NCI-H1417 (cell line): ENCODE measurements at regions not wholly inside any gene's neighbourhood (a gene's known extent, or its start where the extent isn't known, plus 50 kb on each side); places are given as distances from the start of the nearest gene placed in this dataset.
"Not testable (repeated sequence)": the region's sequence is repeated elsewhere in the genome, so short reads cannot be mapped to it uniquely, and the experiment has no call there.

Experiments used
- DNase-seq, 3 experiments: peaks; one replicate each; lab custom pipeline; 2025; lab: John Stamatoyannopoulos, UW

DNA sequence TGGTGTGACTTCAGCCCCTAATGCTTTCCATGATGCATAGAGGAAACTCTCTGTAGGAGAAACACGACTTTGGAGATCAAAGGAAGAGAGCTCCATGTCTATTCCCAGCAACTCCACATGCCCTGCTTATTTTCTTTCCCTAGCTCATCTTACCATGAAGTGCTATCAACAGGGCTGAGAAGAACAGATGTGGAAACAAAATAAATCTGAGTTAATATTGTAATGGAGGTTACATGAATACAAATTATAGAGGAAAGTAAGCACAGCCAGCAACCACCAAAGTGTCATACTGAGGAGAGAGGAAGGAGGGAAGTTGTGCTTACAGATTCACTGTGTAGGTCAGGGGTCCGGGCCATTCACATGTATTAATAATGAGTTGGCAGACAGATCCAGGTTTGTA, 157.5 kb downstream of the RFPL4B start:
- no peak for DNase-seq

DNA sequence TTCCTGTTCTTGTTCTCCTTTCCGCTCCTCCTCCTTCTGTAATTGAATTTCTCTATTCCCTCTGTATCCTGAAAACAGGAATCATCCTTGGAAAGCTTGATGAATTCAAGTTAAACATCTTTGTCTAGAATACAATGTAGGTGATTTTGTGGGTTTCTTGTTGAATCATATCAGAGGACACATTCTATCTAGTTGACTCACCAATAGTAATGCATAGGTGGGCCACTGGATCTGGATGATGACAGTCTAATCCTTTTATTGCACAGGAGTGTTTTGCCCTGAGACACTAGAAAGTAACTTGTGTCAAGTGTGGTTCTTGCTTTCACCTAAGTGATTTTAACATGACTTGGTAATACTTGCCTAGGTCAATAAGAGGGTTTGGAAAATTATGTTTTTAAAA, 164.3 kb downstream of the RFPL4B start:
- no peak for DNase-seq

DNA sequence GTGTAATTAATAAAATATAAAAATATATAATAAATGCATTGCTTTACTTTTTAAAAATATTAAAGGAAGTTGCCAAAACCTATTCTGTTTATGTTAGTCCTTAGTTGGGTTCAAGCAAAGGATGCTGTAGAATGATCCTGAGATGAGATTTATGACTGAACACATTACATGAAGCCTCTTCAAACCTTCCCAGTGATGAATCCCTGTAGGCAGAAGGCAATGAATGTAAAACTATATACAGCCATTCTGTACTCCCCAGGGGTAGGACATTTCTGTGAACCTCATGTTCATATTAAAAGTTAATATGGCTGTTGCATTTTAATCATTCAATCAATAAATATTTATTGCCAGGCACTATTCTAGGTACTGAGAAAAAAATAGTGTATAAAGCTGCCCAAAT, 166.0 kb downstream of the RFPL4B start:
- DNase-seq = no peak

DNA sequence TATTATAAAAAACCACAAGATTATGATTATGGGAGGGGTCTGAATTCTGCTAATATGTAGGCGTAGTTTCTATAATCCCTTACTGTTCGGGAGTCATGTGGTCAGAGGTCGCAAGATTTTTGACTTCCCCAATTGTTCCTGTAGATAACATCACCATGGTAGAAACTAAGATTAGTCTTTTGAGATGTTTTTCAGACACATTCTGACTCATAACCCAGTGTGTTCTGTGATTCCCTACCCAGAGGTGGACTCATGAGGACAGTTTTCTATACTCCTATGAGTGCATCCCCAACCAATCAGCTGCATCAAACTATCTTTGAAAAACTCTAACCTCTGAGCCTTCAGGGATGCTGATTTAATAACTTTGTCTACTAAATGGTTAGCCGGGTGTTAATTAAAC, 175.5 kb downstream of the RFPL4B start:
- DNase-seq = no peak

DNA sequence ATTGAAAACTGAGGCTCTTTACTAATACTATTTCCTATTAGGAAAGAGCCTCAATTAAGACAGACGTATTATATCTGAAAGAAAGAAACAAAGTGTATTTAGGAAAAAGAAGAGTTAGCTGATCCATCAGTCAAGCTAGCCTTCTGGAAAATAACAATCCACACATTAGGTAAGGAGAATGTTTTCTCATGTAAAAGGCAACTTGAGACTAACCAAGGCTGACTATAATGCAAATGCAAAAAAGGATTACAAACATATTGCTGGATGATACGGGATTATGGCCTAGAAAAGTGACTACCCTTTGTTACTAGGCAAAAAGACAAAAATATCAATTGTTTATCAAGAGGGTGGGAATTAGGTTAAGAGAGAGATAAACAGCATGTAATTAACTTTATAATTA, 176.9 kb downstream of the RFPL4B start:
- DNase-seq = no peak

DNA sequence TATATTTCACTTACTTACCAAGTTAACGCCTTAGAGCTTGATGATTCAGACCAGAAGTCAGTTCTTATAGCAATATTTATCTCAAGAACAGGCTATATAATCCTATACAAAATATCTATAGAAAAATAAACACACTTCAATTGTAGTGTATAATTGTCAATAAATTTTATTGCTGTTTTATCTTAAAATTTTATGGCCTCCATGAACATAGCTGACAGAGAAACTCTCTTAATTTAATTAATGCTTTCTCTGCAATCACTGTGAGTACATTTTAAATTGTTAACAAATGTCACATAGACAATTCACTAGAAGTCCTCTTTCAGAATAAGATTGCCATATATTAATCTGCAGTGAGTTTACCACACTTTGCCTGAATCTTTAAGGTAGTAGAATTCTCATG, 178.6 kb downstream of the RFPL4B start:
- DNase-seq = peak in 1 of 3 experiments; percentile 7

DNA sequence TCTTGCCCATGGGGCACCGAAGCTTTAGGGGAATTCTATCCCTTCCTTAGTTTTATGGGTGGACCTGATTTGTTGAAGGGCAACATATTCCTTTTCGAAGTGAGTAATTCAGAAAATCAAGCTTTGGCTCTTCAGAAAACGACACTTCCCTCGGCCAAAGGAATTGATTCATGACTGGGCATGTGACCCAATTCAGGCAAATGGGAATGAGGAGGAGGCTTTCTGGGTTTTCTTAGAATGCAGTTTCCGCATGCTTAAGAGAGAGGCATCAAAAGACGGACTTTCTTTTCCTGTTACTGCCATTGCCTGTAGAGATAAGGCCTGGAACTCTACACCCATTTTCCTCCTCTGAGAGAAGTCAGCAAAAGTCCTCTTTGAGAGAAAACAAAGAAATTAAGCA, 179.5 kb downstream of the RFPL4B start:
- DNase-seq = no peak

DNA sequence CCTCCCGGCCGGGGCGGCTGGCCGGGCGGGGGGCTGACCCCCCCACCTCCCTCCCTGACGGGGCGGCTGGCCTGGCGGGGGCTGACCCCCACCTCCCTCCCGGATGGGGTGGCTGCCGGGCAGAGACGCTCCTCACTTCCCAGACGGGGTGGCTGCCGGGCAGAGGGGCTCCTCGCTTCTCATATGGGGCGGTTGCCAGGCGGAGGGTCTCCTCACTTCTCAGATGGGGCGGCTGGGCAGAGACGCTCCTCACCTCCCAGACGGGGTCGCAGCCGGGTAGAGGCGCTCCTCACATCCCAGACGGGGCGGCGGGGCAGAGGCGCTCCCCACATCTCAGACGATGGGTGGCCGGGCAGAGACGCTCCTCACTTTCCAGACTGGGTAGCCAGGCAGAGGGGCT, 181.2 kb downstream of the RFPL4B start:
- DNase-seq = not testable (repeated sequence)

DNA sequence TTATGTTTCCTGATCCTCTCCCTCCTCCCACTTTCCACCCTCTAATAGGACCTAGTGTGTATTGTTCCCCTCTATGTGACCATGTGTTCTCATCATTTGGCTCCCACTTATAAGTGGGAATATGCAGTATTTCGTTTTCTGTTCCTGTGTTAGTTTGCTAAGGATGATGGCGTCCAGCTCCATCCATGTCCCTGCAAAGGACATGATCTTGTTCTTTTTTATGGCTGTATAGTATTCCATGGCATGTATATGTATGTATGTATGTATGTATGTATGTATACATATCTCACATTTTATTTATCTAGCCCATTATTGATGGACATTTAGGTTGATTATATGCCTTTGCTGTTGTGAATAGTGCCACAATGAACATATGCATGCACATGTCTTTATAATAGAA, 188.7 kb downstream of the RFPL4B start:
- DNase-seq = no peak

DNA sequence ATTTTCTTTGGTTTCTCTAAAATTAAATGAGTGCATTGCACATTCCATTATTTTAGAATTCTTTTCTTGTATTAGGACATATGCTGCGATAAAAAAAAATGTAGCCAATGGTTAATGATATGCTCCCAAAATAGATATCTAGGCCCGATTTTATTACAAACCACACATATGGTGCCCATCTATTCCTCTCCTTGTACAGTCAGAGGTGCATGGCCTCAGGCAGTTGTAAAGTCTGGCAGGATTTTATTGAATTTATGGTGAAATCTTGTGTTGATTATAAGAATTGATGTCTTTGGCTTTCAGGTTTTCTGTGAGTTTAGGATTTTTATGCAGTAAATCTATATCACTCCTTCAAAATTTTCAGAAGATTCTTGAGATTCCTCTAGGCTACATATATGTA, 192.2 kb downstream of the RFPL4B start:
- no peak for DNase-seq

DNA sequence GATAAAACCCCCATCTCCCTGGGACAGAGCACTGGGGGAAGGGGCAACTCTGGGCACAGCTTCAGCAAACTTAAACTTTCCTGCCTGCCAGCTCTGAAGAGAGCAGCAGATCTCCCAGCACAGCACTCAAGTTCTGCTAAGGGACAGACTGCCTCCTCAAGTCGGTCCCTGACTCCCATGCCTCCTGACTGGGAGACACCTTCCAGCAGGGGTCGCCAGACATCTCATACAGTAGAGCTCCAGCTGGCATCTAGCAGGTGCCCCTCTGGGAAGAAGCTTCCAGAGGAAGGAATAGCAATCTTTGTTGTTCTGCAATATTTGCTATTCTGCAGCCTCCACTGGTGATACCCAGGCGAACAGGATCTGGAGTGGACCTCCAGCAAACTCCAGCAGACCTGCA, 194.7 kb downstream of the RFPL4B start:
- DNase-seq = not testable (repeated sequence)

DNA sequence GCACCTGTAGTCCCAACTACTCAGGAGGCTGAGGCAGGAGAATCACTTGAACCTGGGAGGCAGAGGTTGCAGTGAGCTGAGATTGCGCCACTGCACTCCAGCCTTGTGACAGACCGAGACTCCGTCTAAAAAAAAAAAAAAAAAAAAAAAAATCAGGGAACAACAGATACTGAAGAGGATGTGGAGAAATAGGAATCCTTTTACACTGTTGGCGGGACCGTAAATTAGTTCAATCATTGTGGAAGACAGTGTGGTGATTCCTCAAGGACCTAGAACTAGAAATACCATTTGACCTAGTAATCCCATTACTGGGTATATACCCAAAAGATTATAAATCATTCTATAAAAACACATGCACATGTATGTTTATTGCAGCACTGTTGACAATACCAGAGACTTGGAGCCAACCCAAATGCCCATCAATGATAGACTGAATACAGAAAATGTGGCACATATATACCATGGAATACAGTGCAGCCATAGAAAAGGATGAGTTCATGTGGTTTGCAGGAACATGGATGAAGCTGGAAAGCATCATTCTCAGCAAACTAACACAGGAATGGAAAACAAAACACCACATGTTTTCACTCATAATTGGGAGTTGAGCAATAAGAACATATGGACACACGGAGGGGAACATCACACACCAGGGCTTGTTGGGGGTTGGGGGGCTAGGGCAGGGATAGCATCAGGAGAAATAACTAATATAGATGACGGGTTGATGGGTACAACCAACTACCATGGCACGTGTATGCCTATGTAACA, 200.4 kb downstream of the RFPL4B start:
- DNase-seq = not testable (repeated sequence)

DNA sequence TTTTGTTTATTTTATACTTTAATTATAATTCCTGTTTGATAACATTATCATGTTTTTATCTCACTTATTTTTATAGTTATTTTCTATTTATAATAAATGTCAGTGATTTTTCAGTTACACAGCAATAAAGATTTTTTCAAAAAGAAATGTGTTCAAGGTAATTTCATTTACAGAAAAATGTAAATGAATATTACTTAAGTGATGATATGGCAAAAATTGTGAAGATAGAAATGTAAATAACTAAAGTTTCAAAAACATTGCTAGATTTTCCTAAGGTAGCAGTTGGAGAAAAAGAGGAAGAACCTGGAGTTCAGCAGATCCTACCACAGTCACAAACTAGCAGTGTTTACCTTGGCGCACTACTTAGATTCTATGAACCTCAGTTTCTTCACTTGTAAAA, 202.6 kb downstream of the RFPL4B start:
- DNase-seq = no peak

DNA sequence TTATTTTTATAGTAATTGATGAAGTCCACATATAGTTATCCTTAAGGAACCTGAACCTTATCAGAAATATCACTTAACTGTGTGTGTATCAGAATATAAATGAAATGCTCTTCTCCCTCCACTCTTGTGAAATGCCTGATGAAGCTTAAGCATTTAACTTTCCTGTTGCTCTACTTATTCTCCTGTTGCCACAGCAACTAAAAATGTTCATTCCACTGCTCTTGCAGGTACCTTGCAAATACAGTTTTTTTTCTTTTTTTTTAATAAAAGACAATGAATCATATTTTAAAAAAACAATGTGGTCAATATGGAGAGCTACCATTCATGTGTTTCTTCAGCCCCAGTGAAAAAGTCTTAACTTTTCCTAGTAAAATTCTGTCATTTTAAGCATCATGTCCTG, 210.3 kb downstream of the RFPL4B start:
- no peak for DNase-seq

DNA sequence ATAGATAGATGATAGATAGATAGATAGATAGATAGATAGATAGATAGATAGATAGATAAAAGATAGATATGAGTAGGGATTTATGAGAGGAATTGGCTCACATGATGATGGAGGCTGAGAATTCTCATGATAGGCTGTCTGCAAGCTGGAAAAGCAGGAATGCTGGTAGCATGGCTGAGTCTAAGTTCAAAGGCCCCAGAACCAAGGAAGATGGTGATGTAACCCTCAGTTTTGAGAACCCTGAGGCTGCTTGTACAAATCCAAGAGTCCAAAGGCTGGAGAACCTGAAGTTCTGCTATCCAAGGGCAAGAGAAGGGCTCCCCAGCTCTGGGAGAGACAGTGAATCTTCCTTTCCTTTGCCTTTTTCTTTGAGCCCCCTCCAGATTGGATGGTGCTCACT, 210.8 kb downstream of the RFPL4B start:
- DNase-seq = no peak

DNA sequence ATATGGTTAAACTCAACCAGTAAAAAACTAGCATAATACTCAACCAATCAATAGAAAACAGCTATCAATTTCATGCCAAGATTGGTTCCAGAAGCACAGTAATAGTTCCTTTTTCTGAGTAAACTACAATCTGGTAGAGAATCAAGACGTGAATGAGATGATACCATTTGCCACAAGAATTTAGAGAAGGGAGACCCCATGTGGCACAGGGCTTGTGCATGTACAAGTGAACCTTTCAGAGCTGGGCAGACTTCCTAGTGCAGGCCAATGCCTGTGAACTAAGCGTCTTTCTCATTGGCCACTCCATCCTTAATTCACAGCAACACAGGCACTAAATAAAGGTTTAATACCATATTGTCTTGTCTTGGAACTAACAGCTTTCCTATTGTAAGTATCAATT, 213.5 kb downstream of the RFPL4B start:
- DNase-seq = peak in 1 of 3 experiments; percentile 5

DNA sequence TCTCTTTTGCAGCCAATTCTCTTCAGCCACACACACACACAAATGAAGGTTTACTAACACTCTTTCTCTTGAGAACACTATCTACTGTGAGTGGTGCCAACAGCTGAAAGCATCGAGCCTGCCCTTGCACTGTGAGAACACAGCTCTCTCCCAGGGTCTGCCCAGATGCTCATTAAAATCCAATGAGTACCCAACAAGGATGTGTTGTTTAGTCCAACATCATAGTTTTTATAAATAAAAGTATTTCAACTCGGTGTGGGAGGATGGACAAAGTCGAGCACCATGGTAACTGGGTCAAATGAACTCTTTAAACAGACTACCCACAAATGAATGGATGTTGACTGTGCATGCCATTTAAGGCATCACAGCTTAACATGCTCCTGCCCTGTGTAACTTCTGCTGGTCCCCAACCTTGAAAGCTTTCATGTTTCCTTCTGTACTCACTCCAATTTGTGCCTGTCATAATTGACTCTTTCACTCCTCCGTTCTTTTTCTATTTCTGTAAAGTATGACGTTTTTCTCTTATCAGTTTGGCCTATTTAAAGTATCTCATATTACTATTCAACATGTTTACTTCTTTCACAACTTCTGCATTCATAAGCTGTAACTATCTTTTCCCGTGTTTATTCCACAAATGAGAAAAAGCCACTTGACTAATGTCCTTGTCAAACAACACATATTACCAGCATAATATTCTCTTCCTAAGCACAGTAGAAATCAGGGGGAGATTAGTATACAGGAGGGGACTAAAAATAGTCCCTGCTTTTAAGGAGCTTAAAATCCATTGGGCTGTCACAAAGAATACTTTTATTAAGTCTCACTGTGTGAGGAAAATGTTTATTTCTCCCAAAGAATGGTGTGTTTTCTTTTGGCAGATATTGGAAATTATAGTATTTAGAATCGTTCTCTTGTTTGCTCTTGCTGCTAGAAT, 215.4 kb downstream of the RFPL4B start:
- peak in 1 of 3 experiments; percentile 45 for DNase-seq

DNA sequence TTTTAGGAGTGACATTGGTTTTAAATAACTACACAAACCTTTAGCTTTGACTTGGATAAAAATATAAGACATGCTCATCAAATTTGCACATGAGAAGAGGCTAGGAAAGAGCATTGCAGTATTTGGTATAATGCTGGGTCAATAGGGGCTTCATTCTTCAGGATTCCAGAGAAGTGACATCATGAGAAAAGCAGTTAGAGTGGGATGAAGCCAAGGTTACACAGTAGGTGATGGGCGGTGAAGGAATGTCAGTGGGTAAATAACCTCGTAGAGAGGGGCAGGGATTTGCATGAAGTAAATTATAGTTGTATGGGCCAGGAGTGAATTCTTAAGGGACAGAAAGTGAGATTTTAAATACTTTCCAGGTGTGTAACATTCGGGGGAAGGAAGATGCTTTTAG, 216.2 kb downstream of the RFPL4B start:
- no peak for DNase-seq

DNA sequence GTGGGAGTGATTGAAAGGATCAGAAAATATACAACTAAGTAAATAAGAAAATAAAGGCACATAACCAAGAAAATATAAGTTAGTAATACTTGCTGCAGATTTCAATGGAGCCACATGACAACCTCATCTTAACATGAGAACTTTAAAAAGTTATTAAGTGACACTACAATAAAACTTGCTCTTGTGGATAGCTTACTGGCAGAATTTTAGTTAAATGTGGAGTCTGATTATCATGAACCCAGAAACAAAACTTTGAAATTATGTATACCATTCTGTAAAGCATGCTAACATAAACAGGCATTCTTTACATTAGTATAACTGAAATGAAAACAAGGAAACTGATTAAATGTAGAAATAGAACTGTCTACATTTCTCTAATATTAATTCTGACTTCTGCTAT, 220.9 kb downstream of the RFPL4B start:
- DNase-seq = no peak

DNA sequence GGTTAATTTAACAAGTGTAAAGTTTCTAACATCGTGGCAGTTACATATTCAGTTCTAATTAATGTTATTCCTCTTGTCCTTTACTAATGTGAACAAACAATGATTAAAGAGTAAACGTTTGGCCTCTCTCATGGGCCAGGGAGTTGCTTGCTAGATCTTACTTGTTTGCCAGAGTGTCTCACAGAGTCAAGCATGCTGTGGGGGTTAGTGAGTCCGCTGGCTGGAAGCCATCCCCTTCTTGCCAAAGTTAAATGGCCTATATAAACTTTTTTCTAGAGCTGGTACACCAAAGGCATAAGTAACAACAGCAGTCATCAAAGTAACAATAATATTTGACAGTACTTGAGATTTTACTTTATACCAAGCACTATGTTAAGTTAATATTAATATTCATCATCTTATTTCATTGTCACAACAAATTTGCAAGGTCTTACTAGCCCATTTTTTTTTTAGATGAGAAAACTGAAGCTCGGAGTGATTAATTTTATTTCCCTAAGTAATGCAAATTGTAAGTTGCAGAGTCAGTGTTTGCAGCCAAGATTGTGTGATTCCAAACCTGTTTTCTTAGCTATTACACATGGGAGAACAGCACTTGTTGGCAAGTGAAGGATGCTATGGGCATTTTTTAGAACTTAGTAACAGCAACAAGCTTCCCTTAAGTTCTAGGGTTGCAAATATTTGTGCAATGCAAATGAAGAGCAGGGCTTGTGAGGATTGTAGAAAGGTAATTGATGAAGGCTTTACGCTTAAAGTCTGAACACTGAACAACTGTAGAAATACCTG, 224.5 kb downstream of the RFPL4B start:
- peak in 1 of 3 experiments; percentile 6 for DNase-seq

DNA sequence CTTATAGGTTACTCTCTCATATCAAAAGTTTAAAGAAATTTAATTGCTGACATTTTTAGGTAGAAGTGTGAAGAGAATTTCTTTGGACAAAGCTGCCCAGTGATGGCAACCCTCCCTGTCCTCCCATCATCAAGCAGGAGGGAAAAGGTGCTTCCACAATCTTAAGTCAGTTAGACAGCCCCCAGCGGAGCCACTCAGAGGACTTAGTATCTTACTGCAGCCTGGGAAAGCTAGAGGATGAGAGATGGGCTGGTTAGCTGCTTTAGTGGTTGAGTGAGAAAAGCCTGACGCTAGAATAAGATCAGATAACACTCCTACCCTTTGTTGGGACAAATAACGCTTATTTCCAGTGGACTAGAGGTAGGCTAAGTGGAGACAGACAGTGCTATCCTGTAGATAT, 227.1 kb downstream of the RFPL4B start:
- DNase-seq = no peak

DNA sequence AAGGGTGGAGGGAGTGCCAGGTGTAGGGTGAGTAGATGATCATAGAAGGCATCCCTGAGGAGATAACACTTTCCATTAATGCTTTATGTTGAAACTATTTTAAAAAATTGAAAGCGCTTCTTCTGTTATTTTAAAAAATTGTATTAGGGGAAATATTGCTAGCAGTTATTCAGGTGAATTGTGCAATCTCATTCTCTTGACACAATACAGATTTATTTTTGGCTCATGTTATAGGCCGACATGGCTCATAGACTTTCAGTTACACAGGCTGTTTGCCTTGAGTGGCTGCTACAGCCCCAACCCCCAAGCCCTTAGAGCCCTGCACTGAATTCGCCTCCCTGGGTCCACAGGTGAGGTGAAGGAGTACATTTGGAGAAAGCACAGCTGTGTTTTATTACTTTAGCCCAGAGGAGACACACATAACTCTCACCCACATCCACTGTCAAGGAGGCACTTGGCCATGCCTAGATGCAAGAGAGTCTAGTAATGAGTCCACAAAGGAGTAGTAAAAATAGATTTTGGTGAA, 228.2 kb downstream of the RFPL4B start:
- peak in 1 of 3 experiments; percentile 96 for DNase-seq
